ENCODE measurements at regions not wholly inside any gene's neighbourhood (a gene's known extent, or its start where the extent isn't known, plus 50 kb on each side); places are given as distances from the start of the nearest gene placed in this dataset.

DNA sequence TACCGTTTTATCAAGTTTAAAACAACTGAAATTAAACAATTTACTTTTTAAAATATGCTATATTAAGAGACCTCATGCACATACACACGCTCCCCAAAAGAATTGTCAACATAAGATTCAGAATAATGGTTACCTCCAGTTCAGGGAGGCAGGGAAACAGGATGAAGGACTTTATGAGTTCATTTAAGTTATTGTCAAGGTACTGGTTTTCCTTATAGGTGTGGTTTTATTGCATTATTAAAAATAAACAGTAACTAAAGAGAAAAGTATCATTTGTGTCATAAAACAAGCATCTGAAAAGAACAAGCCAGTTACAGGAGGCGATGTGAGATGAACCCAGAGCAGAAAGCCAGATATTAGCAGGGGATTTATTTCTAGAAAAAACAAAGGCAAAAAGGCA lies 2376.7 kb downstream of the MAT2B start:
- Histone ChIP-seq H3K9me3 (ENCODE audit: low read depth) (no peaks in the 10 kb centered on the region), H3K36me3 (replicated peaks; ENCODE audit: insufficient read depth, low read depth) (no peaks in the 10 kb centered on the region), H3K4me1 (ENCODE audit: insufficient read depth) (no peaks in the 10 kb centered on the region), H3K4me3 (no peak overlapping the region), H4K20me1 (ENCODE audit: insufficient read depth, poor library complexity, severe bottlenecking) (no peaks in the 10 kb centered on the region), H3K9me2 (replicated peaks; ENCODE audit: insufficient read depth) (no peaks in the 10 kb centered on the region), H3K79me2 (no peaks in the 10 kb centered on the region), H3K27ac (no peak overlapping the region), H3K4me2 (no peak overlapping the region), H3K27me3 (no peaks in the 10 kb centered on the region), H2AFZ (no peak overlapping the region)
- 93% methylated on average over 3 of the region's 3 CpGs for WGBS (ENCODE audit: low lambda C conversion rate, missing lambda C conversion rate)
- TF ChIP-seq EZH2phosphoT487 (IDR thresholded peaks at IDR 0.05; ENCODE audit: low read depth, severe bottlenecking, unreplicated experiment): no peak
- no peak for TF ChIP-seq CTCF (IDR thresholded peaks at IDR 0.05; ENCODE audit: poor library complexity)
- TF ChIP-seq EZH2 (IDR thresholded peaks at IDR 0.05; ENCODE audit: borderline replicate concordance): no peak
- DNase-seq (ENCODE audit: low spot score): no peak

DNA sequence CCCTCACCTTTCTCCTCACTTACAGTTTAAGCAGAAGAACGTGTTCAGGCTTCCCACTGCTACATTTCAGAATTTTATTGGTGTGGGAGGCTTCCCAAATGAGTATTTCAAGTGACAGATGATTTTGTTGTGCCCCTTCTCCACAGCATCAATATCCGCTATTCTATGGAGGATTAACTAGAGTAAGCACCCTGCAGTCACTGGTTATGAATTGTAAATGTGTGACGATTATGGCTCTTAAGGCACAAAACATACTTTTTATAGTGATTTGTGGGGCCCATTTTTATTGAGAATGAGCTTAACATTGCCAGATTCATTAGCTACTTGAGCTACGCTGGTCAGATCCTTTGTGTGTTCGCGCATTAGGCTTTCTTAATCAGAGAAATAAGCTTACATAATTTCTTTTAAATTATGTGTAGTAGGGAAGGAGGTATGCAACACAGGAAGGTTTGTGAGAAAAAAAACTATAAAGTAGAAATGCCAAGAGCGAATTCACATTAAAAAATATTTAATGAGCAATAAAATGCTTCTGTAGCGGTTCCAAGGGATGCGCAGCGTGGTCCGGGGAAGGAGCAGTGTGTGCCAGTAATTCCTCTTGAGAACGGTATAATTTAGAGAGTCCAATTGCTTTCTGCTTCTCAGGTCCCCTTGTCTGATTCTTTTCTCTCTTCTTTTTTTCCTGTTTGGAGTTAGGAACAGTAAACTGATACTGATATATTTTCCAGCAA lies 2380.4 kb downstream of the MAT2B start:
- no peak overlapping the region for H3K27ac ChIP-seq
- DNase-seq (ENCODE audit: low spot score): no peak
- no peak overlapping the region for H3K4me3 ChIP-seq
- no peaks in the 10 kb centered on the region for H3K79me2 ChIP-seq
- TF ChIP-seq CTCF (IDR thresholded peaks at IDR 0.05; ENCODE audit: poor library complexity) (no peak), EZH2phosphoT487 (IDR thresholded peaks at IDR 0.05; ENCODE audit: low read depth, severe bottlenecking, unreplicated experiment) (no peak), EZH2 (IDR thresholded peaks at IDR 0.05; ENCODE audit: borderline replicate concordance) (no peak)
- H3K9me3 ChIP-seq (ENCODE audit: low read depth): no peaks in the 10 kb centered on the region
- 86% methylated on average over 12 of the region's 12 CpGs for WGBS (ENCODE audit: low lambda C conversion rate, missing lambda C conversion rate)
- no peaks in the 10 kb centered on the region for H3K27me3 ChIP-seq
- H3K9me2 ChIP-seq (replicated peaks; ENCODE audit: insufficient read depth): no peaks in the 10 kb centered on the region
- H4K20me1 ChIP-seq (ENCODE audit: insufficient read depth, poor library complexity, severe bottlenecking): no peaks in the 10 kb centered on the region
- no peaks in the 10 kb centered on the region for H3K4me1 ChIP-seq (ENCODE audit: insufficient read depth)
- no peak overlapping the region for H2AFZ ChIP-seq
- H3K4me2 ChIP-seq: no peak overlapping the region
- no peaks in the 10 kb centered on the region for H3K36me3 ChIP-seq (replicated peaks; ENCODE audit: insufficient read depth, low read depth)

GRCh38 chr5:165887147-165887546 lies 2381.7 kb downstream of the MAT2B start:
- 100% methylated on average over 2 of the region's 2 CpGs for WGBS (ENCODE audit: low lambda C conversion rate, missing lambda C conversion rate)

More at GRCh38 chr5:165887147-165887546, 2381.7 kb downstream of the MAT2B start:
- TF ChIP-seq CTCF (IDR thresholded peaks at IDR 0.05; ENCODE audit: poor library complexity) (no peak), EZH2phosphoT487 (IDR thresholded peaks at IDR 0.05; ENCODE audit: low read depth, severe bottlenecking, unreplicated experiment) (no peak), EZH2 (IDR thresholded peaks at IDR 0.05; ENCODE audit: borderline replicate concordance) (no peak)
- Histone ChIP-seq H3K4me3 (no peak overlapping the region), H3K79me2 (no peaks in the 10 kb centered on the region), H4K20me1 (ENCODE audit: insufficient read depth, poor library complexity, severe bottlenecking) (no peaks in the 10 kb centered on the region), H3K9me3 (ENCODE audit: low read depth) (no peaks in the 10 kb centered on the region), H3K4me2 (no peak overlapping the region), H2AFZ (no peak overlapping the region), H3K27ac (no peak overlapping the region), H3K4me1 (ENCODE audit: insufficient read depth) (no peaks in the 10 kb centered on the region), H3K36me3 (replicated peaks; ENCODE audit: insufficient read depth, low read depth) (no peaks in the 10 kb centered on the region), H3K27me3 (no peaks in the 10 kb centered on the region), H3K9me2 (replicated peaks; ENCODE audit: insufficient read depth) (no peaks in the 10 kb centered on the region)
- no peak for DNase-seq (ENCODE audit: low spot score)

Measured in hepatocyte (in vitro differentiated cells).